ENCODE measurements at regions not wholly inside any gene's neighbourhood (a gene's known extent, or its start where the extent isn't known, plus 50 kb on each side); places are given as distances from the start of the nearest gene placed in this dataset.

GRCh38 chr15:38864122-38864521 lies 299.5 kb upstream of the RASGRP1 start:
- no peak overlapping the region for H3K27ac ChIP-seq (ENCODE audit: insufficient read depth, low read depth, low read length, poor library complexity, severe bottlenecking)

GRCh38 chr15:38864827-38865581 lies 300.4 kb upstream of the RASGRP1 start:
- Histone ChIP-seq H3K27me3 (ENCODE audit: control insufficient read depth, insufficient read depth, low read length, poor library complexity, severe bottlenecking) (no peaks in the 10 kb centered on the region), H3K4me3 (ENCODE audit: insufficient read depth, low read depth, low read length) (no peak overlapping the region), H3K4me1 (ENCODE audit: control insufficient read depth, insufficient read depth, low read length) (no peaks in the 10 kb centered on the region), H3K27ac (ENCODE audit: insufficient read depth, low read depth, low read length, poor library complexity, severe bottlenecking) (no peak overlapping the region), H3K36me3 (ENCODE audit: control insufficient read depth, insufficient read depth, low read length) (no peaks in the 10 kb centered on the region), H3K9me3 (ENCODE audit: control insufficient read depth, low read length) (no peaks in the 10 kb centered on the region)
- WGBS, 2 experiments: 90 to 95% methylated on average over 9 of the region's 9 CpGs

More at GRCh38 chr15:38864122-38864521, 299.5 kb upstream of the RASGRP1 start:
- H3K4me1 ChIP-seq (ENCODE audit: control insufficient read depth, insufficient read depth, low read length): no peaks in the 10 kb centered on the region
- no peaks in the 10 kb centered on the region for H3K9me3 ChIP-seq (ENCODE audit: control insufficient read depth, low read length)
- H3K36me3 ChIP-seq (ENCODE audit: control insufficient read depth, insufficient read depth, low read length): no peaks in the 10 kb centered on the region
- H3K4me3 ChIP-seq (ENCODE audit: insufficient read depth, low read depth, low read length): no peak overlapping the region
- 77 to 80% methylated on average over 3 of the region's 3 CpGs for WGBS, 2 experiments
- no peaks in the 10 kb centered on the region for H3K27me3 ChIP-seq (ENCODE audit: control insufficient read depth, insufficient read depth, low read length, poor library complexity, severe bottlenecking)

- Histone ChIP-seq H3K36me3 (ENCODE audit: control insufficient read depth, insufficient read depth, low read length) (no peaks in the 10 kb centered on the region), H3K9me3 (ENCODE audit: control insufficient read depth, low read length) (no peaks in the 10 kb centered on the region), H3K4me3 (ENCODE audit: insufficient read depth, low read depth, low read length) (no peak overlapping the region), H3K27ac (ENCODE audit: insufficient read depth, low read depth, low read length, poor library complexity, severe bottlenecking) (no peak overlapping the region), H3K4me1 (ENCODE audit: control insufficient read depth, insufficient read depth, low read length) (no peaks in the 10 kb centered on the region), H3K27me3 (ENCODE audit: control insufficient read depth, insufficient read depth, low read length, poor library complexity, severe bottlenecking) (no peaks in the 10 kb centered on the region)
- 94 to 96% methylated on average over 7 of the region's 7 CpGs for WGBS, 2 experiments
Observed at GRCh38 chr15:38867556-38867955, 302.9 kb upstream of the RASGRP1 start.

DNA sequence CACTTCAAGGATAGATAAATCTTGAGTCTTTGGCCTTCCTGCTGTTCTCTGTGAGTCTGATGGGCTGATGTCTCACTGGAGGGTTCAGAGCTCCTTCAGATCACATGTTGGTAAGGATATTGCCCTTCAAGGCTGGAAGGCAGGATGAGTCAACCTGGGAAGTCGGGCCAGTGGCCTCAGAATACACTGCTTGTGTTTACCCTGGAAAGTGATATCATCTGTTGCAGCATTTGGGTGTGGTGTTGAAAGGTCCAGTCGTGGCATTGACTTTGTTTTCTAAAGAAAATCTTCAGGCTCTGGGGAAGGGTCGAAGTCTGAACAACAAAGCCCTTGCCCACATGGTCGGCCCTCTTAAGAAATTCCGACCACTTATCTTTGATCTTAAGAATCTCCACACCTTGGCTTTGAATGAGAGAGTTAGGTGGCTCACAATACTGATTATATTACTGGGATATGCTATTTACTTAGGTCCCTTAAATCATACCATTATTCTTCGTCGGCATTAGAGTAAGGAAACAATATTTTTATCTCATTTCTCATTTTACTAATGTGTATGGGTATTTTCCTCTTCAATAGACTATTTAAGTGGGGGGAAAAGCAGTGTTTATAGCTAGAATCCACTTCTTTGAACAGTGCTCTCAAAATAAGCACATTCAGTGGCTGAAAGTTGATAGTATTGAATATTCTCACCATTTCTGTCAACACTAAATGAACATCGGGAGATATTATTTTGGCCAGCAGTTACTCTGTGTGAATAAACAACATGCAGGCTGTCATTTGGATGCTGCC lies 303.9 kb upstream of the RASGRP1 start:
- no peak overlapping the region for H3K27ac ChIP-seq (ENCODE audit: insufficient read depth, low read depth, low read length, poor library complexity, severe bottlenecking)
- H3K36me3 ChIP-seq (ENCODE audit: control insufficient read depth, insufficient read depth, low read length): no peaks in the 10 kb centered on the region
- no peaks in the 10 kb centered on the region for H3K27me3 ChIP-seq (ENCODE audit: control insufficient read depth, insufficient read depth, low read length, poor library complexity, severe bottlenecking)
- no peaks in the 10 kb centered on the region for H3K9me3 ChIP-seq (ENCODE audit: control insufficient read depth, low read length)
- H3K4me3 ChIP-seq (ENCODE audit: insufficient read depth, low read depth, low read length): no peak overlapping the region
- H3K4me1 ChIP-seq (ENCODE audit: control insufficient read depth, insufficient read depth, low read length): no peaks in the 10 kb centered on the region
- 91 to 94% methylated on average over 6 of the region's 8 CpGs for WGBS, 2 experiments

GRCh38 chr15:38871638-38872037 lies 307.0 kb upstream of the RASGRP1 start:
- Histone ChIP-seq H3K36me3 (ENCODE audit: control insufficient read depth, insufficient read depth, low read length) (no peaks in the 10 kb centered on the region), H3K9me3 (ENCODE audit: control insufficient read depth, low read length) (no peaks in the 10 kb centered on the region), H3K27me3 (ENCODE audit: control insufficient read depth, insufficient read depth, low read length, poor library complexity, severe bottlenecking) (no peaks in the 10 kb centered on the region), H3K4me3 (ENCODE audit: insufficient read depth, low read depth, low read length) (no peak overlapping the region), H3K27ac (ENCODE audit: insufficient read depth, low read depth, low read length, poor library complexity, severe bottlenecking) (no peak overlapping the region), H3K4me1 (ENCODE audit: control insufficient read depth, insufficient read depth, low read length) (no peaks in the 10 kb centered on the region)
- 92 to 97% methylated on average over 3 of the region's 3 CpGs for WGBS, 2 experiments

DNA sequence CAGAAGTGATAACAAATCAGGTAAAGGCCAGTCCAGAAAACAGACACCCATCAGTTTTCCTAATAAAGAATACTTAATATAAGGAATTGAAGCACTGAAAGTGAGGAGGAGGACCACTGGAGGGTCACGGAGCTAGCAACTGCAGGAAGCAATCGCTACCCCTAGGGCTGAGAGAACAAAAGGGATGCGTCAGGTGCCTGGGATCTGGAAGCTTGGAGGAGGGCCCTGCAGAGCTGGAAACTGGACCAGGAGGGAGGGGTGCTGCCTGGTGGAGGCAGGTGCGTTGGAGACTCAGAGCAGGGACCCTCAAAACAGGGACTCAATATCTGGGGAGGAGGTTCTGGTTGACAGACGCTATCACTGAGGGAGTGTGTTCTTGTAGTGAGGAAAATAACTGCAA lies 308.1 kb upstream of the RASGRP1 start:
- 84 to 88% methylated on average over 5 of the region's 5 CpGs for WGBS, 2 experiments
- no peak overlapping the region for H3K27ac ChIP-seq (ENCODE audit: insufficient read depth, low read depth, low read length, poor library complexity, severe bottlenecking)
- no peak overlapping the region for H3K4me3 ChIP-seq (ENCODE audit: insufficient read depth, low read depth, low read length)
- no peaks in the 10 kb centered on the region for H3K9me3 ChIP-seq (ENCODE audit: control insufficient read depth, low read length)
- no peaks in the 10 kb centered on the region for H3K4me1 ChIP-seq (ENCODE audit: control insufficient read depth, insufficient read depth, low read length)
- no peaks in the 10 kb centered on the region for H3K27me3 ChIP-seq (ENCODE audit: control insufficient read depth, insufficient read depth, low read length, poor library complexity, severe bottlenecking)
- no peaks in the 10 kb centered on the region for H3K36me3 ChIP-seq (ENCODE audit: control insufficient read depth, insufficient read depth, low read length)

GRCh38 chr15:38873158-38873557 lies 308.5 kb upstream of the RASGRP1 start:
- Histone ChIP-seq H3K4me3 (ENCODE audit: insufficient read depth, low read depth, low read length) (no peak overlapping the region), H3K4me1 (ENCODE audit: control insufficient read depth, insufficient read depth, low read length) (no peaks in the 10 kb centered on the region), H3K27ac (ENCODE audit: insufficient read depth, low read depth, low read length, poor library complexity, severe bottlenecking) (no peak overlapping the region), H3K9me3 (ENCODE audit: control insufficient read depth, low read length) (no peaks in the 10 kb centered on the region), H3K27me3 (ENCODE audit: control insufficient read depth, insufficient read depth, low read length, poor library complexity, severe bottlenecking) (no peaks in the 10 kb centered on the region), H3K36me3 (ENCODE audit: control insufficient read depth, insufficient read depth, low read length) (no peaks in the 10 kb centered on the region)
- 94 to 97% methylated on average over 4 of the region's 4 CpGs for WGBS, 2 experiments

DNA sequence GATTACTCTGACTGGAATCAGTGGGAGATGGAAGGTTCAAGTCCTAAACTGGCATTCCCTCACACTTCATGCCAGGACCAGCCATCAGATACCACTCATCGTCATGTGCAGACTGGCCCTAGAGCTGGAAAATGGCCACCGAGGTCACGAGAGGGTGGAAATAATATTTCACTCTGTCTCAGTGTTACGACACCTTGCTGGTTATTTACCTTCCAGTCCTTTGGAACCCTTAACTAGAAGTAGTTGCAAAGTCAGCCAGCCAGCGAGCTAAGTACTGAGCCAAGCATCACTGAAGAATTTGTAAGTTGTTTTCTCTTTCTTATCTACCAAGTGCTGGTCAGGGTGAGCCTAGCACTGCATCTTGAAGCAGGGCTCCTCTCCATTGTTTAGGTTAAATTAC lies 309.9 kb upstream of the RASGRP1 start:
- H3K9me3 ChIP-seq (ENCODE audit: control insufficient read depth, low read length): no peaks in the 10 kb centered on the region
- no peaks in the 10 kb centered on the region for H3K27me3 ChIP-seq (ENCODE audit: control insufficient read depth, insufficient read depth, low read length, poor library complexity, severe bottlenecking)
- no peaks in the 10 kb centered on the region for H3K4me1 ChIP-seq (ENCODE audit: control insufficient read depth, insufficient read depth, low read length)
- H3K36me3 ChIP-seq (ENCODE audit: control insufficient read depth, insufficient read depth, low read length): no peaks in the 10 kb centered on the region
- no peak overlapping the region for H3K27ac ChIP-seq (ENCODE audit: insufficient read depth, low read depth, low read length, poor library complexity, severe bottlenecking)
- H3K4me3 ChIP-seq (ENCODE audit: insufficient read depth, low read depth, low read length): no peak overlapping the region
- 94 to 99% methylated on average over 5 of the region's 5 CpGs for WGBS, 2 experiments

GRCh38 chr15:38876211-38876610 lies 311.6 kb upstream of the RASGRP1 start:
- Histone ChIP-seq H3K9me3 (ENCODE audit: control insufficient read depth, low read length) (no peaks in the 10 kb centered on the region), H3K4me3 (ENCODE audit: insufficient read depth, low read depth, low read length) (no peak overlapping the region), H3K36me3 (ENCODE audit: control insufficient read depth, insufficient read depth, low read length) (no peaks in the 10 kb centered on the region), H3K4me1 (ENCODE audit: control insufficient read depth, insufficient read depth, low read length) (no peaks in the 10 kb centered on the region), H3K27ac (ENCODE audit: insufficient read depth, low read depth, low read length, poor library complexity, severe bottlenecking) (no peak overlapping the region), H3K27me3 (ENCODE audit: control insufficient read depth, insufficient read depth, low read length, poor library complexity, severe bottlenecking) (no peaks in the 10 kb centered on the region)
- WGBS, 2 experiments: 81 to 82% methylated on average over 6 of the region's 6 CpGs

DNA sequence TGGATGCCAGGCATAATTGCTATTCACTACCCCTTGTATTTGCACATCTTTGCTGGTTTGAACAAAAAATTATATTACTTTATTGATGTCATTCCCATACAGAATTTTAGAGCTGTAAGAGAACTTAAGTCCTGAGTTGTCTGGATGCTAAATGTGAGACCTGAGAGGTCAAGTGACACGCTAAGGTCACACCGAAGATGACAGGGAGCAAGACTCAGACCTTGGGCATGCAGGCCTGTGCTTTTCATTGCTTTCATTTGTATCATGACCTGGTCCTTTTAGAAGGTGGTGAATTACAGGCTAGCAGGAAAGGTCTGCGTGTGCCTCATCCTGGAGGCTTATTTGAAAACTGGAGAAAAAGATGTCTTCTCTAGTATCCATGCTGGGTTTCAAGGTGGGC lies 312.0 kb upstream of the RASGRP1 start:
- no peaks in the 10 kb centered on the region for H3K9me3 ChIP-seq (ENCODE audit: control insufficient read depth, low read length)
- no peak overlapping the region for H3K27ac ChIP-seq (ENCODE audit: insufficient read depth, low read depth, low read length, poor library complexity, severe bottlenecking)
- no peaks in the 10 kb centered on the region for H3K4me1 ChIP-seq (ENCODE audit: control insufficient read depth, insufficient read depth, low read length)
- H3K36me3 ChIP-seq (ENCODE audit: control insufficient read depth, insufficient read depth, low read length): no peaks in the 10 kb centered on the region
- 97 to 98% methylated on average over 3 of the region's 3 CpGs for WGBS, 2 experiments
- no peaks in the 10 kb centered on the region for H3K27me3 ChIP-seq (ENCODE audit: control insufficient read depth, insufficient read depth, low read length, poor library complexity, severe bottlenecking)
- no peak overlapping the region for H3K4me3 ChIP-seq (ENCODE audit: insufficient read depth, low read depth, low read length)
